Testis (tissue), 2 donors: ENCODE measurements at regions not wholly inside any gene's neighbourhood (a gene's known extent, or its start where the extent isn't known, plus 50 kb on each side); places are given as distances from the start of the nearest gene placed in this dataset.
"Not testable (repeated sequence)": the region's sequence is repeated elsewhere in the genome, so short reads cannot be mapped to it uniquely, and the experiment has no call there.

Experiments used
- POLR2A ChIP-seq: fragments of 450-650 bp; IDR thresholded peaks from one replicate; pipeline ENCODE4 v1.6.1; 2017; ENCODE audit warnings: antibody characterized with exemption, mild to moderate bottlenecking, moderate library complexity
- TF ChIP-seq, protein P1 (sequence below), 3 experiments: fragments of 450-650 bp in 2 of 3; fragments of 200-600 bp in 1 of 3; sonication (generic) in 1 of 3; IDR thresholded peaks; one replicate each; pipeline ENCODE4 v1.5.1; 2016 to 2019; ENCODE audit warnings: antibody characterized with exemption in 3 of 3, mild to moderate bottlenecking in 2 of 3, moderate library complexity in 1 of 3

- TF ChIP-seq, protein P1, sequence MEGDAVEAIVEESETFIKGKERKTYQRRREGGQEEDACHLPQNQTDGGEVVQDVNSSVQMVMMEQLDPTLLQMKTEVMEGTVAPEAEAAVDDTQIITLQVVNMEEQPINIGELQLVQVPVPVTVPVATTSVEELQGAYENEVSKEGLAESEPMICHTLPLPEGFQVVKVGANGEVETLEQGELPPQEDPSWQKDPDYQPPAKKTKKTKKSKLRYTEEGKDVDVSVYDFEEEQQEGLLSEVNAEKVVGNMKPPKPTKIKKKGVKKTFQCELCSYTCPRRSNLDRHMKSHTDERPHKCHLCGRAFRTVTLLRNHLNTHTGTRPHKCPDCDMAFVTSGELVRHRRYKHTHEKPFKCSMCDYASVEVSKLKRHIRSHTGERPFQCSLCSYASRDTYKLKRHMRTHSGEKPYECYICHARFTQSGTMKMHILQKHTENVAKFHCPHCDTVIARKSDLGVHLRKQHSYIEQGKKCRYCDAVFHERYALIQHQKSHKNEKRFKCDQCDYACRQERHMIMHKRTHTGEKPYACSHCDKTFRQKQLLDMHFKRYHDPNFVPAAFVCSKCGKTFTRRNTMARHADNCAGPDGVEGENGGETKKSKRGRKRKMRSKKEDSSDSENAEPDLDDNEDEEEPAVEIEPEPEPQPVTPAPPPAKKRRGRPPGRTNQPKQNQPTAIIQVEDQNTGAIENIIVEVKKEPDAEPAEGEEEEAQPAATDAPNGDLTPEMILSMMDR (IDR thresholded peaks at IDR 0.05): not testable (repeated sequence)
- not testable (repeated sequence) for TF ChIP-seq POLR2A
These were observed 426.5 kb upstream of the ZNF722 start for GRCh38 chr7:63572196-63572595.
